ENCODE measurements at regions not wholly inside any gene's neighbourhood (a gene's known extent, or its start where the extent isn't known, plus 50 kb on each side); places are given as distances from the start of the nearest gene placed in this dataset.

DNA sequence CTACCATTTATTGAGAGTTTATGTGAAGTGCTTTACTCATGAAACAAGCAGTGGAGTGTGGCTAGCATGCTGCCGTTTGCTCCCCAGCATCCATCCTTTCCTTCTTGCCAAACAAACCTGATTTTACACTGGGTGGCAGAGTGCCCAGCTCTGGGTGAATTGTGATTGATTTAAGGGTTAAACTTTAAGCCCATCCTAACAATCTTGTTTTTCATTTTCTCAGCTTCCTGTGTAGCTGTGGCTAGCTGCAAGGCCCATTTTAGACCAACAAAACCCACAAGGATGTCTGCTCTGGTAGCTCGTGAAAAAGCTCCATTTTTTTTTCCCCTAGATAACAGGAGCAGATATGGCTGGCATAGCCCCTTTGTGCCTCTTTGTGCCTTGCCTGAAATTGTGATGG is 77.7 kb upstream of the KCNG1 start:
- TF ChIP-seq, protein P1, sequence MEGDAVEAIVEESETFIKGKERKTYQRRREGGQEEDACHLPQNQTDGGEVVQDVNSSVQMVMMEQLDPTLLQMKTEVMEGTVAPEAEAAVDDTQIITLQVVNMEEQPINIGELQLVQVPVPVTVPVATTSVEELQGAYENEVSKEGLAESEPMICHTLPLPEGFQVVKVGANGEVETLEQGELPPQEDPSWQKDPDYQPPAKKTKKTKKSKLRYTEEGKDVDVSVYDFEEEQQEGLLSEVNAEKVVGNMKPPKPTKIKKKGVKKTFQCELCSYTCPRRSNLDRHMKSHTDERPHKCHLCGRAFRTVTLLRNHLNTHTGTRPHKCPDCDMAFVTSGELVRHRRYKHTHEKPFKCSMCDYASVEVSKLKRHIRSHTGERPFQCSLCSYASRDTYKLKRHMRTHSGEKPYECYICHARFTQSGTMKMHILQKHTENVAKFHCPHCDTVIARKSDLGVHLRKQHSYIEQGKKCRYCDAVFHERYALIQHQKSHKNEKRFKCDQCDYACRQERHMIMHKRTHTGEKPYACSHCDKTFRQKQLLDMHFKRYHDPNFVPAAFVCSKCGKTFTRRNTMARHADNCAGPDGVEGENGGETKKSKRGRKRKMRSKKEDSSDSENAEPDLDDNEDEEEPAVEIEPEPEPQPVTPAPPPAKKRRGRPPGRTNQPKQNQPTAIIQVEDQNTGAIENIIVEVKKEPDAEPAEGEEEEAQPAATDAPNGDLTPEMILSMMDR (IDR thresholded peaks at IDR 0.05; ENCODE audit: low read length): no peak
- TF ChIP-seq EZH2phosphoT487 (IDR thresholded peaks at IDR 0.05; ENCODE audit: low read length) (no peak), EZH2 (optimal IDR thresholded peaks at IDR 0.05; ENCODE audit: low read depth, low read length) (no peak)
